HUDEP-2 (cell line): ENCODE measurements at regions not wholly inside any gene's neighbourhood (a gene's known extent, or its start where the extent isn't known, plus 50 kb on each side); places are given as distances from the start of the nearest gene placed in this dataset.
"Not testable (repeated sequence)": the region's sequence is repeated elsewhere in the genome, so short reads cannot be mapped to it uniquely, and the experiment has no call there.

Experiments used
- DNase-seq, 76 experiments: peaks; one replicate each; lab custom pipeline; 2025; ENCODE audit not compliant: unreplicated experiment in 76 of 76; lab: John Stamatoyannopoulos, UW

DNA sequence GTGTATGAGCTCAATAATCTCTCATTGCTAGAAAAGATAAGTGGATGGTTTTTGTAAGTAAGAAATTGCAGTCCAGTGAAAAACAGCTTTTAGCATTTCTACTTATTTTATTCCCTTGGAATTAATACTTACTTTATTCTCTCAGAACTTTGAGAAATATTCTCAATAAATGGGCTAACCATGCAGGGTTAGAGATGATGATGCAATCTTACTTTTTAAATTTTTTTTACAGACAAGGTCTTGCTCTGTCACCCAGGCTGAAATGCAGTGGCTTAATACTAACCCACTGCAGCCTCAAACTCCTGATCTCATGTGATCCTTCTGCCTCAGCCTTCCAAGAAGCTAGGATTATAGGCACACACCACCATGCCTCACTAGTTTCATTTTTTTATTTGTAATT lies 440.8 kb upstream of the ZP4 start:
- DNase-seq = no peak

DNA sequence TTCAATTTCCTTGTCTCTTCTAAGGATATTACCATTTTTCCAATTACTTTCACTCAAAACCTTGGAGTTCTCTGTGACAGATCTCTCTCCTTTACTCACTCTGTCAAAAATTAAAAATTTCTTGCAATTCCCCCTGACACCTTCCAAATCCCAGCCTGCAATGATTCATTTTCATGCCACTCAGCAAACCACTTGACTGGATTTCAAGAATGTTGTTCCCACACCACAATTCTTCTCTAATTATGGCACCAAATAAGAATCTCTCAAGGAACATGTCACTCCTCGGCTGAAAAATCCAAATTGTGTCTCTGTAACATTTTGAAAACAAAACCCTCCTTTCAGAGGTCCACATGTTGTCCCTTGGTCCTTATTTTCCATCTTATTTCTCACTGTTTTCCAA lies 438.9 kb upstream of the ZP4 start:
- no peak for DNase-seq

GRCh38 chr1:238327033-238327432 lies 436.3 kb upstream of the ZP4 start:
- DNase-seq = not testable (repeated sequence)

DNA sequence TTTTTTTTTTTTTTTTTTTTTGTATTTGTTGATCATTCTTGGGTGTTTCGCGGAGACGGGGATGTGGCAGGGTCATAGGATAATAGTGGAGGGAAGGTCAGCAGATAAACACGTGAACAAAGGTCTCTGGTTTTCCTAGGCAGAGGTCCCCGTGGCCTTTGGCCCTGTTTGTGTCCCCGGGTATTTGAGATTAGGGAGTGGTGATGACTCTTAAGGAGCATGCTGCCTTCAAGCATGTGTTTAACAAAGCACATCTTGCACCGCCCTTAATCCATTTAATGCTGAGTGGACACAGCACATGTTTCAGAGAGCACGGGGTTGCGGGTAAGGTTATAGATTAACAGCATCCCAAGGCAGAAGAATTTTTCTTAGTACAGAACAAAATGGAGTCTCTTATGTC lies 435.8 kb upstream of the ZP4 start:
- not testable (repeated sequence) for DNase-seq

GRCh38 chr1:238324211-238324864 lies 433.6 kb upstream of the ZP4 start:
- DNase-seq = no peak

- no peak for DNase-seq
Observed at GRCh38 chr1:238323490-238323889, 432.8 kb upstream of the ZP4 start.

DNA sequence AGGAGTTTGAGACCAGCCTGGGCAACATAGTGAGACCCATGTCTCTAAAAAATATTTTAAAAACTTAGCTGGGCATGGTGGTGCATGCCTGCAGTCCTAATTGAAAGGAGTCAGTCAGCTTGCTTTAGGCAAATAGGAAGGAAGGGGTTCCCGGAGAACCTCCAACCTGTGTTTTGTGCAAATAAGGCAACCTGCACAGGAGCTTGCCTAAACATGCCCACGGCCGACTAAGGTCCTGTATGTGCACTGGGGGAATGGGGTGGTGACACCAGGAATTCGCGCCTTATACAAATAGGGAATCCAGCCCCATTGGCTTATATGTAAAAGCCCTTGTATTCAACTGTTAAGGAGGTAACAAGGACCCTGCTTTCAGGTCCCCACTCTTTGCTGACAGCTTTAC lies 429.2 kb upstream of the ZP4 start:
- no peak for DNase-seq

DNA sequence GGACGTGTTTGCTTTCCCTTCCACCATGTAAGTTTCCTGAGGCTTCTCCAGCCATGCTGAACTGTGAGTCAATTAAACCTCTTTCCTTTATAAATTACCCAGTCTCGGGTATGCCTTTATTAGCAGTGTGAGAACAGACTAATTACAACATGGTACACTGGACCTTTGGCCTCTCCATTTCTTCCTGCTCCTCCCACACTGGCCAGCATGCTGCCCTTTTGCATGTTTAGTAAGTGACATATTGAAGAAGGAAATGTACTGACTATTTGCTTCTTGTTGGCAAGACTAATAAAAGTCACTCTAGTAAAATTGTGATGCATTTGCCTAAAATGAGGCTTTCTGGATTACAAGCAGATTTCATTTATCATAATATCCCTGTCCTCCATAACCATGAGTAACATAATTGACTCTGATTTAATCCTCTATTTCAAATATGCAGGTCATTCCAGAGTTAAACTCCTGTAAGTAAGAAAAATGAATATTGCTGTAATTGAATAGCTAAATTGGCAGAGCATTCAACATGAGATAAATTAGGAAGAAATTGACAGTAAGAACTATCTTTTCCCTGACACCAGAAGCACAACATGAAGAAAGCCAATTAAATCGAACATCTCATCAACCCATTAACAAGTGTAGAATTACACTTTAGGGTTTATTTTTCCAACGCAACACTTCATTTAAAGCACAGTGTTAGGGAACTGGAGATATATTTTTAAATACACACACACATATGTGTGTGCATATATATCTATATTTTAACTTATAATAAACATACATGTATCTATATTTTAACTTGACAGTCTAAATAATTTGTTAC lies 427.8 kb upstream of the ZP4 start:
- DNase-seq = no peak

DNA sequence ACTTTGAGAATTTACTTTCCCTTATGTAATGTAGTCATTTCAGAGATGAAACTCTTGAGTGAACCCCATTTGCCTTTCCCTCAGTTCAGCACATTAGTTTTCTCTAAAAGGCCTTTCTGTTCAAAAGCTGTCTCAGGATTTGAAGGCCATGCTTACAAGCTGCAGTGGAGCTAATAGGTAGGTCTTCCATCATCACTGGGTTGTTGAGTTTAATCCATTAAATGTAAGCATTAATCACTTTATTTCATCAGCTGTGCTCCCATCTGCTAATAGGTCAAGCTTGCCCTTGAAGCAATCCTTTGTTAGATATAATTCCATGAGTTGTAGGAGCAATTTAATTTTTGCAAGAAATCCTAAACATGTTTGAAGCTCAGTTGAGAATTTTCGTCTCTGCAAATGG lies 422.2 kb upstream of the ZP4 start:
- no peak for DNase-seq

DNA sequence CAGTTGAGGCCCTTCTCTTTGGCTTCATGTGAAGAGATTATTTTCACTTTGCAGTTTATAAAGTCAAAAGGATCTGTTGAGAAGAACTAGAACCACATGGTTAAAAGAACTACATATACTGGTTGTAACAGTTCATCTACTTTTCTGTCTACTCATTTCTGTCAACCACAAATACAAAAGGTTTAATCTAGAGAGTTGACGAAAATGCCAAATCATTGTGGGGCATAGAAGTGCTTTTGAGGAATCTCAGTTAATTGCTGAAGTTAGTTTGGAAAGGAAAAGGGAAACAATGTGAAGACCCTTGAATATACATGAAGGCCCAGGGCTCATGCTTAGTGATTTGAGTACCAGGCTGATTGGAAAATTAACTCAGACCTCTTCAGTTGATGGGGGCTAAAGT lies 415.7 kb upstream of the ZP4 start:
- no peak for DNase-seq

- no peak for DNase-seq
Observed at GRCh38 chr1:238302646-238303045, 411.9 kb upstream of the ZP4 start.

DNA sequence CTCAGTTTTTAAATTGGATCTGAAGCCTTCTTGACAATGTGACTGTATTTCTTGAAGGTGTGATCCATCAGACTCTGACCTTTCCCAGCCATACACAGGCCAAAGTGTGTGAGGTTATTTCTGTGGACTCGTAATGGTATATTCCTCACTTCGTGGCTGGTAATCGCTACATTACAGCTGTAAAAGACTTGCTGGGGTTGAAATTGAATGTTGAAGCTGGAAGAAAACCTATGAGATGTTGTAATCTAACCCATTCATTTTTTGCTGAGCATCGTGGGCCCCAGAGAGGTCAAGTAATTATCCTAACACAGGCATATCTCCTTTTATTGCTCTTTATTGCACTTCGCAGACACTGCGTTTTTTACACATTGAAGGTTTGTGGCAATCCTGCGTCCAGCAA lies 405.6 kb upstream of the ZP4 start:
- DNase-seq = no peak

GRCh38 chr1:238293075-238293474 lies 402.4 kb upstream of the ZP4 start:
- DNase-seq = no peak

DNA sequence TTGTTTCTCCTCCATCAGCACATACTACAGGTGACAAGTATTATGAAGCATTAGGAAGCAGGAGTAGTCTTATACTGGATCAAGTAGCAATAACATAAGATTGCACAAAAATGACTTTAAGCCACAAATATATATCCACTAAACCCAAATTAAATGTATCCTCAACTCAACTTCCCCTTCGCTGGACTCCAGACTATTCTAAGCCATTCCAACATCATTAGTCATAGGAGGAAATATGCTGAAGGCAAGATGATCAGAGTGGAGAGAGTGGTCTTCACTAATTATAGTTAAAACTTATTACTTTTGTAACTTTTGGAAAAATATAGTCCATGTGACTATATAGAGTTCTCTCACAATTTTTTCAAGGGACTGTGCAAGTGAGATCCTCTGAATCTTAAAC lies 390.7 kb upstream of the ZP4 start:
- no peak for DNase-seq

GRCh38 chr1:238279694-238280380 lies 389.1 kb upstream of the ZP4 start:
- DNase-seq = no peak

DNA sequence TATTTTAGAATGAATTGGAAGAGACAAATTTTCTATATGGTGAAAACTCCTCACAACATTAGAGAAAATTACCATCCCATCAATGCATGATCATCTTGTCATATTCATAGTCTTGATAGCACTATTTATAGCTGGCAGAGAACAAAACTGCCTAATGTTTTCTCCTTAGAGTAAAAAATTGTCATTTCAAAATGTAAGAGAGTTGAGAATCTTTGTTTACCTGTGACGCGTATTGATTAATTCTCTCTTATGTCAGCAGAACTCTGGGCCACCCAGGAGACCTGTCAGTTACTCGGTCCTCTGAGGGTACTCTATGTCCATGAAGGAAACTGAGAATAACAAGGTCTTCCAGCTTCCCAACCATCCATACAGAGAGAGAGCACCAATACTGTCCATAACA lies 381.4 kb upstream of the ZP4 start:
- no peak for DNase-seq

DNA sequence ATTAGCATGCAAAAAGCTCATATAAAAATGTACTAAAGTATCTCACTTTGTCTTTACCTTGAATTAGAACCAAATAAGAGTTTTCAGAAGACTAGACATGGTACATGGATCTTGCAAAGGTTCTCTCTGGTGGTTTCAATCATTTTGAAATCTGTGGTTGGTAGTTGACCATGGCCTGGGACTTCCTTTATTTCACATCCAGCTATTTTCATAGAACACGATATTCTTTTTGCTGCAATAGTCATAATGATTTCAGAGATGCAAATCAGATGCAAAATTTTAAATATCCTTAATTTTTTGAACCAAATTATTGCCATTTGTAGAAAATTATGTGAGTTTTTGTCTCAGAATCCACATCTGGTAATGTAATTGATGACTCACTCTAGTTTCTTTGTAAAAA lies 375.1 kb upstream of the ZP4 start:
- DNase-seq = no peak

GRCh38 chr1:238264951-238265350 lies 374.2 kb upstream of the ZP4 start:
- DNase-seq = no peak

- DNase-seq = peak in 1 of 76 experiments; percentile 2
Observed at GRCh38 chr1:238258510-238258909, 367.8 kb upstream of the ZP4 start.

GRCh38 chr1:238257018-238257621 lies 366.4 kb upstream of the ZP4 start:
- no peak for DNase-seq

DNA sequence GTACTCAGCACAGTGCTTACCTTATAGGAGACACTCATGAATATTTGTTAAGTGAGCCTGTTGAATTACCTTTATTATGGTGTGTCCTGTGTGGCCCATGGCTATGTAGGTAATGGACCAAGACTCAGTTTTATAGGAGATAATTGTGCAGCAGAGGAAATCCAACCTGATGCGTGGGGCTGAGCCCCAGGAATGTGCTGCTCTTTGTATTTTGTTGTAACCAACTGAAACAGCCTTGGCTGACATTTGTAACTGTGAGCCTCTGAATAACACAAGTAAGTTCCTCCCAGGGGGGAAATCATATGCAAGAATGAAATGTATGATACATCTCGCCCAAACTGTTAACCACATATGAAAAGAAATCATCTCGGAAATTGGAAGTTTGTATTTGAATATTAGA lies 364.2 kb upstream of the ZP4 start:
- no peak for DNase-seq
